Heart left ventricle (tissue), 16 donors: ENCODE measurements at regions not wholly inside any gene's neighbourhood (a gene's known extent, or its start where the extent isn't known, plus 50 kb on each side); places are given as distances from the start of the nearest gene placed in this dataset.

Experiments
- ATAC-seq, 4 donors: fragments of 200-7000 bp; cut with Tn5 transposase; one replicate each; pipeline ENCODE4 v1.9.1; 2020 to 2022; ENCODE audit warnings: moderate library complexity in 4 of 4, mild to moderate bottlenecking in 3 of 4, moderate number of reproducible peaks in 1 of 4
- DNase-seq, 5 donors: peaks; one replicate each; pipeline ENCODE4 v3.0.0-alpha.2; 2020
- H3K27ac ChIP-seq, 12 donors: fragments of 200-600 bp; sonication (generic) in 4 of 12; one replicate each; pipeline versions ENCODE4 v1.5.0 to v1.8.0; 2016 to 2022; ENCODE audit warnings: mild to moderate bottlenecking in 2 of 12
- H3K27me3 ChIP-seq, 9 donors: fragments of 200-600 bp; sonication (generic) in 2 of 9; one replicate each; pipeline versions ENCODE4 v1.5.1 to v1.8.0; 2016 to 2022; ENCODE audit warnings: mild to moderate bottlenecking in 3 of 9
- H3K36me3 ChIP-seq, 9 donors: fragments of 200-600 bp; sonication (generic) in 2 of 9; one replicate each; pipeline versions ENCODE4 v1.5.0 to v1.8.0; 2018 to 2022; ENCODE audit warnings: mild to moderate bottlenecking in 2 of 9
- H3K4me1 ChIP-seq, 12 donors: fragments of 200-600 bp; sonication (generic) in 4 of 12; one replicate each; pipeline versions ENCODE4 v1.5.0 to v1.8.0; 2016 to 2022; ENCODE audit warnings: mild to moderate bottlenecking in 3 of 12
- H3K4me3 ChIP-seq, 12 donors: fragments of 200-600 bp; sonication (generic) in 4 of 12; one replicate each; pipeline versions ENCODE4 v1.5.0 to v1.8.0; 2017 to 2022; ENCODE audit warnings: mild to moderate bottlenecking in 9 of 12, moderate library complexity in 4 of 12
- H3K9me3 ChIP-seq, 12 donors: fragments of 200-600 bp; sonication (generic) in 4 of 12; one replicate each; pipeline versions ENCODE4 v1.5.0 to v1.8.0; 2016 to 2022; ENCODE audit warnings: mild to moderate bottlenecking in 1 of 12
- POLR2A ChIP-seq, 2 donors: fragments of 450-650 bp; IDR thresholded peaks; one replicate each; pipeline ENCODE4 v1.6.1; 2017; ENCODE audit warnings: antibody characterized with exemption in 2 of 2, mild to moderate bottlenecking in 2 of 2, moderate library complexity in 2 of 2
- WGBS, 4 donors: extraction: QIAGEN DNeasy Blood & Tissue Kit in 2 of 4; methylation state at CpG; one replicate each; pipeline versions ENCODE4 v1.1.5 to v1.1.7; 2013 to 2018; 5-methylcytosine and 5-hydroxymethylcytosine counted together
- intact Hi-C, 10 donors: fragments of 100-400 bp; cut with DNase I; formaldehyde crosslinking; loops; one replicate each; pipeline versions ENCODE4 v1.11.1 to v1.14.2; 2022
- TF ChIP-seq, protein P1 (sequence below), 12 donors: fragments of 200-600 bp; sonication (generic) in 4 of 12; IDR thresholded peaks; one replicate each; pipeline versions ENCODE4 v1.5.0 to v1.8.0; 2018 to 2022; ENCODE audit warnings: antibody characterized with exemption in 12 of 12, mild to moderate bottlenecking in 5 of 12
- donor health status: ischemic (EF 13 %, LVEDD 7.1; RV severe dilation, severe dysfunction).
- donor health status: healthy with polysubstance abuse.
- donor health status: DM: no; HTN: yes; CAD: no.
- donor health status: DM: no; HTN: no; CAD: no.
- donor health status: ischemic (EF 25% LVEDD 6.9; RV normal size, moderate dysfunction).
- donor health status: ischemic (EF 25% LVEDD 5.7; RV mildly dilated, moderate dysfunction).
- donor health status: healthy.
- donor health status: DM: yes; HTN: yes; CAD: no.
- donor health status: ischemic (EF 35%, LVEDD 5.7; RV mildly dilated, moderate dysfunction).
- donor health status: nonischemic (EF 11% LVEDD 7.7; RV severe dilation, severe dysfunction).
- donor health status: DM: yes; HTN: yes; CAD: no.
- donor health status: PGD.
- donor health status: ischemic (EF 29% LVEDD 5.4; RV normal size, mild dysfunction).
- donor health status: nonischemic (EF 23%, LVEDD 6.1; RV moderate dilation, normal function).

DNA sequence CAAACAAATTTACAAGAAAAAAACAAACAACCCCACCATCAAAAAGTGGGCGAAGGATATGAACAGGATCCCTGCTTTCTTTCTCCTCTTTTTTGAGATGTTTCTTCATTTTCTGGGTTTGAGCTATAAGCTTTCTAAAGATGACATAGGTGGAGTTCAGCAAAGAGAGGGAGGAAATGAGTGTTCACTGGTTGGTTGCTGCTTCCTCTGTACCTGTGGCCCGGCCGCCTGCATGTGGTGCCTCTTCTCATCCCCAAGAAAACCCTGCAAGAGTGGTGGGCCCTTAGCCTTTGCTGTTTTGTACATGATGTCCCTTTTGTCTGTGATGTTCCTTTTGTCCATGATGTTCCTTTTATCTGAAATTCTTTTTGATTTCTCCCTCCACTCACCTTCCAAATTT is 178.4 kb upstream of the SERP2 start:
- DNase-seq, result no peak
- ATAC-seq, result no peak
- intact Hi-C loops, result loop anchor here in 4 of 10 donors (5.0 to 10.0 kb wide), 5 partner anchors 37 to 290 kb away; no protein-coding TSS in a partner anchor
- no peak overlapping the region for H3K4me3 ChIP-seq
- H3K9me3 ChIP-seq, result no peaks in the 10 kb centered on the region
- H3K27me3 ChIP-seq, result no peaks in the 10 kb centered on the region
- peaks cover 0 to 23% (median 7%) of the 10 kb centered on the region in 12 donors for H3K4me1 ChIP-seq
- WGBS, 4 donors, result 80 to 94% (median 91%) methylated on average over 3 of the region's 3 CpGs
- no peak overlapping the region for H3K27ac ChIP-seq
- H3K36me3 ChIP-seq, result no peaks in the 10 kb centered on the region
- TF ChIP-seq POLR2A (IDR thresholded peaks at IDR 0.05), result no peak
- TF ChIP-seq, protein P1, sequence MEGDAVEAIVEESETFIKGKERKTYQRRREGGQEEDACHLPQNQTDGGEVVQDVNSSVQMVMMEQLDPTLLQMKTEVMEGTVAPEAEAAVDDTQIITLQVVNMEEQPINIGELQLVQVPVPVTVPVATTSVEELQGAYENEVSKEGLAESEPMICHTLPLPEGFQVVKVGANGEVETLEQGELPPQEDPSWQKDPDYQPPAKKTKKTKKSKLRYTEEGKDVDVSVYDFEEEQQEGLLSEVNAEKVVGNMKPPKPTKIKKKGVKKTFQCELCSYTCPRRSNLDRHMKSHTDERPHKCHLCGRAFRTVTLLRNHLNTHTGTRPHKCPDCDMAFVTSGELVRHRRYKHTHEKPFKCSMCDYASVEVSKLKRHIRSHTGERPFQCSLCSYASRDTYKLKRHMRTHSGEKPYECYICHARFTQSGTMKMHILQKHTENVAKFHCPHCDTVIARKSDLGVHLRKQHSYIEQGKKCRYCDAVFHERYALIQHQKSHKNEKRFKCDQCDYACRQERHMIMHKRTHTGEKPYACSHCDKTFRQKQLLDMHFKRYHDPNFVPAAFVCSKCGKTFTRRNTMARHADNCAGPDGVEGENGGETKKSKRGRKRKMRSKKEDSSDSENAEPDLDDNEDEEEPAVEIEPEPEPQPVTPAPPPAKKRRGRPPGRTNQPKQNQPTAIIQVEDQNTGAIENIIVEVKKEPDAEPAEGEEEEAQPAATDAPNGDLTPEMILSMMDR (IDR thresholded peaks at IDR 0.05), result no peak

DNA sequence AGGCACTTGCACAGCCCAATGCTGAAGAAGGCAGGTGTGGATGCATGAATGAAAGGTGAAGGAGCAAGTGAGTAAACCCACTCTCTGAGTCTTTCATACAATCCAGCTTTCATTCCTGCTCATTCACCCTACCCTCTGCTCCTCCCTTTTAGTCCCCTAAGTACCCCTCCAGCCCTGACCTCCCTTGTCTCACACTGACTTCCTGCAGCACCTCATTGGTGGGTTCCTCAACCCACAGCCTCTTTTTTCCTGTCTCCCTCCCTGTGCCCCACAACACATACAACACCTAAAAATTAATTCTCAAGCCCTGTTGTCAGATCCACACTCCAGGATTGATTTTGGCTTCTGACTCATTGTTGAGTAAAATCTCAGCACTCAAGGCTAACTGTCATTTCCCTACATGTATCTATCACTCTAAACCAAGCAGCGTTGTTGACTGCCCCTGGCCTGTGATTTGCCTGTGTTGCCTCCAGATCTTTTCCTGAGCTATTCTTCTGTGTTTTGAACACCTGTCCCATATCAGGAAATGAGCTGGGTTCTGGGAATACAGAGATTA is 177.3 kb upstream of the SERP2 start:
- H3K27ac ChIP-seq, result no peak overlapping the region
- no peaks in the 10 kb centered on the region for H3K27me3 ChIP-seq
- ATAC-seq (no peak), DNase-seq (no peak)
- 70 to 83% (median 80%) methylated on average over 1 of the region's 1 CpG for WGBS, 4 donors
- no peak overlapping the region for H3K4me3 ChIP-seq
- H3K36me3 ChIP-seq, result no peaks in the 10 kb centered on the region
- H3K9me3 ChIP-seq, result no peaks in the 10 kb centered on the region
- peaks cover 0 to 23% (median 5%) of the 10 kb centered on the region in 12 donors for H3K4me1 ChIP-seq
- no peak for TF ChIP-seq POLR2A (IDR thresholded peaks at IDR 0.05)
- TF ChIP-seq, protein P1 (IDR thresholded peaks at IDR 0.05), result no peak
- intact Hi-C loops, result loop anchor here in 4 of 10 donors (5.0 to 10.0 kb wide), 5 partner anchors 36 to 291 kb away; no protein-coding TSS in a partner anchor

DNA sequence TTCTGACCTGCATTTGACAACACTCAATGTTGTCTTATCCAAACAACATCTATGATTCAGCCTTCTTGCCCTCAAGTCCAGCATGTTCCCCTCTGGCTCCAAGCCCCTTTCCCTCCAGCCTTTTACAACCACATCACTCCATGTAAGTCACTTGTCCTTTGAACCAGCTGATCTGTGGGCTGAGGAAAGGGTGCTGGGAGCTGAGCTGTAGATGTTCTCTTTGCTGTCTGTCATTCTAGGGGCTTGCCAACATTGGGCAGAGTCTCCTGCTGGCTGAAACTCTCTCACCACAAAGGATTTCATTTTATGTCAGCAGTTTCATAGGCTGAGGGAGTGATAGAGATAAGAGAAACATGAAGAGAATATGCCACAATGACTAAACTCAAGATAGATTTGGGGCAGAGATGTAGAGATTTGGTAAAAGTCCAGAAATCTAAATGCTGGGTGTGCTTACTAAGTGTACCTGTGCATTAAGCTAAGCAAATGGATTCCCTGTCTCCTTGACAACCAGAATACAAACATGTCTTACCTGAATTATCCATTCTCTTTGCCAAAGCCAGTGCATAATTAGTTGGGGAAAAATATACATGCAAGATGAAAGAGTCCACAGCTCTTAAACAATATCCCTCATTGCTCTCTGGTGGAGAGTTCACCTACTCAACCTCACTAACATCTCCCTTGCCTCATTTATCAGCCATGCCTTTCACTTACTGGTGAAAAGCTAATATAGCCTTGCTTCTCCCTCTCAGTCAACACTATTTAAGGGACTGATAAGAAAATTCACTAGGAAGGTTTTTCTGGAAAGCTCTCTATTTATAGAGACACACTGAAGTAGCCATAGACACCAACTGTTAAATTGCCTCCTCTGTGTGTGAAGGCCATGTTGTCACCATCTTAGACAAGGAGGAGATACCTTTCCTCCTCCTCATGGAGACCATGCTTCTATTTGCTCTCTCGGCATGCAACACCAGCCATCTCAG is 175.5 kb upstream of the SERP2 start:
- H3K36me3 ChIP-seq, result no peaks in the 10 kb centered on the region
- no peak overlapping the region for H3K27ac ChIP-seq
- ATAC-seq (peak in 3 of 4 donors; percentile 35 to 52 (median 36)), DNase-seq (no peak)
- H3K4me1 ChIP-seq, result peaks cover 0 to 23% (median 3%) of the 10 kb centered on the region in 12 donors
- no peak for TF ChIP-seq POLR2A (IDR thresholded peaks at IDR 0.05)
- TF ChIP-seq, protein P1 (IDR thresholded peaks at IDR 0.05), result no peak
- H3K4me3 ChIP-seq, result no peak overlapping the region
- no peaks in the 10 kb centered on the region for H3K27me3 ChIP-seq
- WGBS, 4 donors, result 72 to 80% (median 75%) methylated on average over 1 of the region's 1 CpG
- H3K9me3 ChIP-seq, result no peaks in the 10 kb centered on the region
- intact Hi-C loops, result loop anchor here in 4 of 10 donors (5.0 to 10.0 kb wide), 5 partner anchors 34 to 293 kb away; no protein-coding TSS in a partner anchor

DNA sequence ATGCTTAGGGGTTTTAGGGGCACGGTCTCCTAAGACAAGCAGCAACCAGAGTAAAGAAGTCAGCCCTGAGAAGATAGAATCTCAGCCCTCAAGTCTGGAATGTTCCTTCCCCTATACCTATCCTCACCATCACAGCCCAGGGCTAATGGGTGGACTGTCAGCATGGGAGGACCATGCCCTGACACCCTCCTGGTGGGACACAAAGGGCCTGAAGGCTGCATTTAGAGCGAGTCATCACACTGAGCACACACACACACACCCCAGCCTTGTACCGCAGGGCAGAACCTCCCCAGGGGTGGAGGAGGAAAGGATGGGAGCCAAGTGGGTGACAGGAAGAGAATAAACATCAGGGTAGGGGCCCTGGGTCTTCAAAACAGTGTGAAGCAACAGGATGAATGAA is 174.8 kb upstream of the SERP2 start:
- intact Hi-C loops, result loop anchor here in 4 of 10 donors (5.0 to 10.0 kb wide), 5 partner anchors 33 to 294 kb away; no protein-coding TSS in a partner anchor
- TF ChIP-seq, protein P1 (IDR thresholded peaks at IDR 0.05), result no peak
- TF ChIP-seq POLR2A (IDR thresholded peaks at IDR 0.05), result no peak
- Histone ChIP-seq H3K27ac (no peak overlapping the region), H3K36me3 (no peaks in the 10 kb centered on the region), H3K4me3 (no peak overlapping the region), H3K4me1 (peaks cover 0 to 23% (median 3%) of the 10 kb centered on the region in 12 donors), H3K27me3 (no peaks in the 10 kb centered on the region), H3K9me3 (no peaks in the 10 kb centered on the region)
- WGBS, 4 donors, result 67 to 95% (median 87%) methylated on average over 3 of the region's 3 CpGs
- no peak for DNase-seq
- peak in 1 of 4 donors; percentile 19 for ATAC-seq
